ENCODE measurements at regions not wholly inside any gene's neighbourhood (a gene's known extent, or its start where the extent isn't known, plus 50 kb on each side); places are given as distances from the start of the nearest gene placed in this dataset.

DNA sequence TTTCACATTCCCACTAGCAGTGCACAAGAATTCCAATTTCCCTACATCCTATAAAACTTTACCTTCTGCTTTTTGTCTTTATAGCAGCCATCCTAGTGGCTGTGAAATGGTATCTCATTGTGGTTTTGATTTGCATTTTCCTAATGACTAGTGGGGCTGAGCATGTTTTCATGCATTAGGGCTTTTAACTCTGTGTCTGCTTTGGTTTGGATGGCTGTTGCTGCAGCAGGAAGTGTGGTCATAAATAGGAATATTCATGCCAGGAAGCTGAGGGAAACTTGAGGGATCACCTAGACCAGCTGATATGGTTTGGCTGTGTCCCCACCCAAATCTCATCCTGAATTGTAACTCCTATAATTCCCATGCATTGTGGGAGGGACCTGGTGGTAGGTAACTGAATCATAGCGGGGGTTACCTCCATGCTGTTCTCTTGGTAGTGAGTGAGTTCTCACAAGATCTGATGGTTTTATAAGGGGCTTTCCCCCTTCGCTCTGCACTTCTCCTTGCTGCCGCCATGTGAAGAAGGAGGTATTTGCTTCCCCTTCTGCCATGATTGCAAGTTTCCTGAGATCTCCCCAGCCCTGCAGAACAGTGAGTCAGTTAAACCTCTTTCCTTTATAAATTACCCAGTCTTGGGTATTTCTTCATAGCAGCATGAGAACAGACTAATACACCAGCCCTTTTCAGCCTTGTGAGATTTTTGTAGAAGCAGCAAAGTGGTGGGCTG, 181.8 kb upstream of the PITRM1 start:
- Histone ChIP-seq H3K4me3 (ENCODE audit: low read depth, low read length, poor library complexity, severe bottlenecking) (no peak overlapping the region), H3K4me1 (ENCODE audit: insufficient read depth, low read length, poor library complexity, severe bottlenecking) (peaks cover 17% of the 10 kb centered on the region), H3K27me3 (replicated peaks; ENCODE audit: insufficient read depth, low read depth, low read length, poor library complexity) (no peaks in the 10 kb centered on the region), H3K27ac (ENCODE audit: low read depth, low read length, poor library complexity, severe bottlenecking) (no peak overlapping the region), H3K36me3 (ENCODE audit: insufficient read depth, low read length, poor library complexity, severe bottlenecking) (no peaks in the 10 kb centered on the region), H3K9me3 (ENCODE audit: low read depth, low read length, poor library complexity, severe bottlenecking) (no peaks in the 10 kb centered on the region)
- intact Hi-C loops (cut with micrococcal nuclease; ENCODE audit: unreplicated experiment) = no loop called here
- no TSS peak for BruUV-seq (replicated peaks)
- ChIA-PET POLR2A (ENCODE audit: low non-redundant PET) (no interaction called here), CTCF (no interaction called here)
- DNase-seq (ENCODE audit: low spot score) = no peak
- TF ChIP-seq EZH2 (IDR thresholded peaks at IDR 0.05; ENCODE audit: borderline replicate concordance, low read depth, low read length, poor library complexity, severe bottlenecking) = no peak
- TF ChIP-seq, protein P1, sequence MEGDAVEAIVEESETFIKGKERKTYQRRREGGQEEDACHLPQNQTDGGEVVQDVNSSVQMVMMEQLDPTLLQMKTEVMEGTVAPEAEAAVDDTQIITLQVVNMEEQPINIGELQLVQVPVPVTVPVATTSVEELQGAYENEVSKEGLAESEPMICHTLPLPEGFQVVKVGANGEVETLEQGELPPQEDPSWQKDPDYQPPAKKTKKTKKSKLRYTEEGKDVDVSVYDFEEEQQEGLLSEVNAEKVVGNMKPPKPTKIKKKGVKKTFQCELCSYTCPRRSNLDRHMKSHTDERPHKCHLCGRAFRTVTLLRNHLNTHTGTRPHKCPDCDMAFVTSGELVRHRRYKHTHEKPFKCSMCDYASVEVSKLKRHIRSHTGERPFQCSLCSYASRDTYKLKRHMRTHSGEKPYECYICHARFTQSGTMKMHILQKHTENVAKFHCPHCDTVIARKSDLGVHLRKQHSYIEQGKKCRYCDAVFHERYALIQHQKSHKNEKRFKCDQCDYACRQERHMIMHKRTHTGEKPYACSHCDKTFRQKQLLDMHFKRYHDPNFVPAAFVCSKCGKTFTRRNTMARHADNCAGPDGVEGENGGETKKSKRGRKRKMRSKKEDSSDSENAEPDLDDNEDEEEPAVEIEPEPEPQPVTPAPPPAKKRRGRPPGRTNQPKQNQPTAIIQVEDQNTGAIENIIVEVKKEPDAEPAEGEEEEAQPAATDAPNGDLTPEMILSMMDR (conservative IDR thresholded peaks at IDR 0.05; ENCODE audit: low read depth, low read length) = no peak

DNA sequence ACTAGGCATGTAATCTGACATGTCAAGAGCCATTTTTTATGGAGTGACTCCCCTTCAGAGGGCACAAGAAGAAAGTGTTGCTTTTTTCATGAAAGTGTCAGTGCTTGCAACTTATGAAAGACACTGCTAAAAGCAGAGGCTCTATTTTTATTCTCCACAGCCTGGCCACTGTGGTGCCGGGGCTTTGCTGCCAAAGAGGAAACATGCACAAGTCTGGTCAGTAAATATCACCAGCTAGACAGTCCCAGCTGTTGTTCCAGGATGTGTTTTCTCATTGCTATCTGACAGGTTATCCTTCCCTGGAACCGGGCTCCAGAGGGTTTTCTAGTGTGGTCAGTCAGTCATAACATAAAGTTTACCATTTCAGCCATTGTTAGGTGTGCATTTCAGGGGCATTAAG, 180.7 kb upstream of the PITRM1 start:
- Histone ChIP-seq H3K9me3 (ENCODE audit: low read depth, low read length, poor library complexity, severe bottlenecking) (no peaks in the 10 kb centered on the region), H3K36me3 (ENCODE audit: insufficient read depth, low read length, poor library complexity, severe bottlenecking) (no peaks in the 10 kb centered on the region), H3K27ac (ENCODE audit: low read depth, low read length, poor library complexity, severe bottlenecking) (no peak overlapping the region), H3K27me3 (replicated peaks; ENCODE audit: insufficient read depth, low read depth, low read length, poor library complexity) (no peaks in the 10 kb centered on the region), H3K4me1 (ENCODE audit: insufficient read depth, low read length, poor library complexity, severe bottlenecking) (peaks cover 17% of the 10 kb centered on the region), H3K4me3 (ENCODE audit: low read depth, low read length, poor library complexity, severe bottlenecking) (no peak overlapping the region)
- ChIA-PET POLR2A (ENCODE audit: low non-redundant PET) (no interaction called here), CTCF (no interaction called here)
- DNase-seq (ENCODE audit: low spot score) = no peak
- BruUV-seq (replicated peaks) = no TSS peak
- intact Hi-C loops (cut with micrococcal nuclease; ENCODE audit: unreplicated experiment) = no loop called here
- TF ChIP-seq, protein P1 (conservative IDR thresholded peaks at IDR 0.05; ENCODE audit: low read depth, low read length) = no peak
- TF ChIP-seq EZH2 (IDR thresholded peaks at IDR 0.05; ENCODE audit: borderline replicate concordance, low read depth, low read length, poor library complexity, severe bottlenecking) = no peak

DNA sequence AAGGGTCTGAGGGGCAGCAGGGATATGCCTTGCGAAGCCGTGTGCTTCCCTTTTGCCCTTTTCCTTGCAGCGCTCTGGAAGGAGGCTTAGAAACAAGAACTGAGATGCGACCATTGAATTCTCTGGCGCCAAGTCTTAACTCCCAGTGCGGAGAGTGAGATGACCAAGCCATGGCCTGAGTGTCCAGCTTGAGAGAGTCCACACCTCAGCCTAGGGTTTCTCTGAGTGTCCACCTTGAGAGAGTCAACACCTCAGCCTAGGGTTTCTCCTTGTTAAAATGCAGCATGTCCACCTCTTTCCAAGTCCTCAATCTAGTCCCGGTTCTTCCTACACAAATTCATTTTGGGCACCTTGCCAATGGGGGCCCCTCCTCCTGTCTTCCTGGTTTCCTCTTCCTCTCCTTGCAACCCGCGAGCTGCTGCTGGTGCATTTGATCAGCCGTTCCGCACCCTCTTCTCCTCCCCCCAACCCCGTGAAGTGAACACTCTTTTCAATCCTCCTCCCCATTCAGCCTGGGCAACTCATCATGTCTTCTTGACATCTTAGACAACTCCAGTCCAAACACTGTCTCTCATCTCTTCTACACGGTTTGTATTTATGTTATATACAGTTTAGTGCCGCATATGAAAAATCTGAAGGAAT, 178.2 kb upstream of the PITRM1 start:
- POLR2A ChIA-PET (ENCODE audit: low non-redundant PET) = no interaction called here
- no peaks in the 10 kb centered on the region for H3K36me3 ChIP-seq (ENCODE audit: insufficient read depth, low read length, poor library complexity, severe bottlenecking)
- no peak overlapping the region for H3K27ac ChIP-seq (ENCODE audit: low read depth, low read length, poor library complexity, severe bottlenecking)
- H3K4me1 ChIP-seq (ENCODE audit: insufficient read depth, low read length, poor library complexity, severe bottlenecking) = peaks cover 17% of the 10 kb centered on the region
- H3K4me3 ChIP-seq (ENCODE audit: low read depth, low read length, poor library complexity, severe bottlenecking) = no peak overlapping the region
- intact Hi-C loops (cut with micrococcal nuclease; ENCODE audit: unreplicated experiment) = no loop called here
- H3K9me3 ChIP-seq (ENCODE audit: low read depth, low read length, poor library complexity, severe bottlenecking) = no peaks in the 10 kb centered on the region
- DNase-seq (ENCODE audit: low spot score) = peak; percentile 39
- TF ChIP-seq EZH2 (IDR thresholded peaks at IDR 0.05; ENCODE audit: borderline replicate concordance, low read depth, low read length, poor library complexity, severe bottlenecking) = no peak
- TF ChIP-seq, protein P1 (conservative IDR thresholded peaks at IDR 0.05; ENCODE audit: low read depth, low read length) = no peak
- no peaks in the 10 kb centered on the region for H3K27me3 ChIP-seq (replicated peaks; ENCODE audit: insufficient read depth, low read depth, low read length, poor library complexity)
- no TSS peak for BruUV-seq (replicated peaks)
- CTCF ChIA-PET = no interaction called here

All from A673 (cell line).